Keratinocyte (primary cell): ENCODE measurements at regions not wholly inside any gene's neighbourhood (a gene's known extent, or its start where the extent isn't known, plus 50 kb on each side); places are given as distances from the start of the nearest gene placed in this dataset.

Experiments used
- DNase-seq: peaks from one replicate; pipeline ENCODE4 v3.0.0-alpha.2; 2011; ENCODE audit warnings: low read depth, missing footprints, low spot score
- FAIRE-seq: peaks from 2 replicates; lab custom pipeline; 2011; peaks lifted over from hg19 to GRCh38; lab: Jason Lieb, UNC
- H2AFZ ChIP-seq: 2 replicates; pipeline ENCODE4 v1.6.0; 2012; ENCODE audit warnings: low read length, control low read depth, inconsistent platforms; ENCODE audit not compliant: control insufficient read depth
- H3K27ac ChIP-seq: 2 replicates; pipeline ENCODE4 v1.5.1; 2011; ENCODE audit warnings: low read length; ENCODE audit not compliant: control insufficient read depth, insufficient read depth
- H3K27me3 ChIP-seq: 3 replicates; pipeline ENCODE4 v1.6.0; 2011; ENCODE audit warnings: low read length; ENCODE audit not compliant: control insufficient read depth, insufficient read depth; ENCODE audit errors: extremely low read depth
- H3K36me3 ChIP-seq, 2 experiments: 2 replicates in 1 of 2; 3 replicates in 1 of 2; pipeline ENCODE4 v1.5.1; 2011; ENCODE audit warnings: low read length in 2 of 2, mild to moderate bottlenecking in 1 of 2; ENCODE audit not compliant: control insufficient read depth in 2 of 2, insufficient read depth in 2 of 2; ENCODE audit errors: extremely low read depth in 1 of 2
- H3K4me1 ChIP-seq: 3 replicates; pipeline ENCODE4 v1.5.1; 2011; ENCODE audit warnings: low read length; ENCODE audit not compliant: control insufficient read depth, insufficient read depth; ENCODE audit errors: extremely low read depth
- H3K4me2 ChIP-seq: 3 replicates; pipeline ENCODE4 v1.6.0; 2011; ENCODE audit warnings: low read depth, low read length; ENCODE audit not compliant: control insufficient read depth, insufficient read depth; ENCODE audit errors: extremely low read depth
- H3K4me3 ChIP-seq, 3 experiments: fragments of 200-600 bp in 1 of 3; sonication (generic) in 1 of 3; 2 replicates in 2 of 3; 3 replicates in 1 of 3; pipeline ENCODE4 v1.5.1; 2011 to 2016; ENCODE audit warnings: low read length in 3 of 3, mild to moderate bottlenecking in 3 of 3, control low read depth in 2 of 3, inconsistent platforms in 1 of 3, low read depth in 1 of 3, mixed read lengths in 1 of 3, mixed run types in 1 of 3, moderate library complexity in 1 of 3; ENCODE audit not compliant: control insufficient read depth in 2 of 3, insufficient read depth in 2 of 3; ENCODE audit errors: extremely low read depth in 1 of 3
- H3K79me2 ChIP-seq: 2 replicates; pipeline ENCODE4 v1.6.0; 2012; ENCODE audit warnings: low read length; ENCODE audit not compliant: control insufficient read depth, insufficient read depth
- H3K9ac ChIP-seq: 3 replicates; pipeline ENCODE4 v1.6.0; 2011; ENCODE audit warnings: low read length; ENCODE audit not compliant: control insufficient read depth, insufficient read depth; ENCODE audit errors: extremely low read depth
- H3K9me1 ChIP-seq: 3 replicates; pipeline ENCODE4 v1.6.0; 2011; ENCODE audit warnings: low read length; ENCODE audit not compliant: control insufficient read depth, insufficient read depth; ENCODE audit errors: extremely low read depth
- H3K9me3 ChIP-seq: 2 replicates; pipeline ENCODE4 v1.5.1; 2012; ENCODE audit warnings: low read depth, low read length; ENCODE audit not compliant: control insufficient read depth
- H4K20me1 ChIP-seq: 3 replicates; pipeline ENCODE4 v1.6.0; 2011; ENCODE audit warnings: low read length; ENCODE audit not compliant: control insufficient read depth, insufficient read depth; ENCODE audit errors: extremely low read depth
- CTCF ChIP-seq, 3 experiments: IDR thresholded peaks in 1 of 3; conservative IDR thresholded peaks in 1 of 3; optimal IDR thresholded peaks in 1 of 3; 2 replicates in 2 of 3; 3 replicates in 1 of 3; pipeline versions ENCODE3 to v1.5.1; 2011; ENCODE audit warnings: low read length in 3 of 3, mild to moderate bottlenecking in 3 of 3, moderate library complexity in 2 of 3, control low read depth in 1 of 3, inconsistent platforms in 1 of 3; ENCODE audit not compliant: insufficient read depth in 2 of 3; ENCODE audit errors: extremely low read depth in 1 of 3
- EZH2 ChIP-seq: IDR thresholded peaks from one replicate; pipeline ENCODE4 v1.6.1; 2012; ENCODE audit warnings: inconsistent platforms, mild to moderate bottlenecking, low read length, moderate library complexity
- dilution Hi-C: fragments of 300-500 bp; cut with MboI; formaldehyde crosslinking; loops from one replicate; pipeline ENCODE4 v1.7.0; 2020; ENCODE audit warnings: low sequenced_read_pairs; ENCODE audit not compliant: extremely low pct_ligation_motif_present

DNA sequence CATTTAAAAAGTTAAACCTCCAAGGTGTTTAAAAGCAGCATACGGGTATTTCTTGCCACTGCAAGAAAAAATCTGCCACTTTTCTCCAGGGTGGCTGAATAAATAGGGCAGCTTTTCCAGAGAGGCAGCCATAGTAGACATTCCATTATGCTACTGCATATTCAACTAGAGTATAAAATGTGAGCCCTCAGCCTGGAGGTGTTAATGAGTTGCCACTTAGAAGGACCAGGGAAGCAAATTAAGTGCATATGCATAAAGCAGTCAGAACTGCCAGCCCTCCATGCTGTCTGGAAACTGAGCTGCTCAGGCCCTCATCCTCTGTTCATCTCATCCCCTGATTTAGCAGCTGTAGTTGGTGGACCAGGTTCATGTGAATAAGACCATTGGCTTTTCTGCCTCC lies 99.4 kb downstream of the DIRAS3 start:
- TF ChIP-seq CTCF (optimal IDR thresholded peaks at IDR 0.05 in 1 of 3, IDR thresholded peaks at IDR 0.05 in 1 of 3, conservative IDR thresholded peaks at IDR 0.05 in 1 of 3; ENCODE audit: extremely low read depth in 1 of 3, insufficient read depth in 2 of 3, low read length in 3 of 3) (no peak), EZH2 (no peak)
- Histone ChIP-seq H3K4me2 (no peak overlapping the region), H3K9me3 (no peaks in the 10 kb centered on the region), H3K9me1 (no peaks in the 10 kb centered on the region), H3K4me3 (no peak overlapping the region), H3K4me1 (no peaks in the 10 kb centered on the region), H3K27ac (no peak overlapping the region), H3K79me2 (no peaks in the 10 kb centered on the region), H3K36me3 (no peaks in the 10 kb centered on the region), H3K9ac (no peak overlapping the region), H2AFZ (no peak overlapping the region), H4K20me1 (no peaks in the 10 kb centered on the region), H3K27me3 (no peaks in the 10 kb centered on the region)
- dilution Hi-C loops, result no loop called here
- DNase-seq, result no peak
- FAIRE-seq, result no peak

- TF ChIP-seq CTCF (optimal IDR thresholded peaks at IDR 0.05 in 1 of 3, IDR thresholded peaks at IDR 0.05 in 1 of 3, conservative IDR thresholded peaks at IDR 0.05 in 1 of 3; ENCODE audit: extremely low read depth in 1 of 3, insufficient read depth in 2 of 3, low read length in 3 of 3), result no peak
- TF ChIP-seq EZH2, result no peak
- Histone ChIP-seq H2AFZ (no peak overlapping the region), H3K4me1 (no peaks in the 10 kb centered on the region), H3K4me3 (no peak overlapping the region), H3K9me1 (no peaks in the 10 kb centered on the region), H3K27me3 (no peaks in the 10 kb centered on the region), H3K9ac (no peak overlapping the region), H3K27ac (no peak overlapping the region), H3K36me3 (no peaks in the 10 kb centered on the region), H3K79me2 (no peaks in the 10 kb centered on the region), H4K20me1 (no peaks in the 10 kb centered on the region), H3K4me2 (no peak overlapping the region), H3K9me3 (no peaks in the 10 kb centered on the region)
- FAIRE-seq (no peak), DNase-seq (no peak)
- dilution Hi-C loops, result no loop called here
These were observed 102.0 kb downstream of the DIRAS3 start for GRCh38 chr1:67948151-67949080.
